GM21390 (cell line): ENCODE measurements at regions not wholly inside any gene's neighbourhood (a gene's known extent, or its start where the extent isn't known, plus 50 kb on each side); places are given as distances from the start of the nearest gene placed in this dataset.
"Not testable (repeated sequence)": the region's sequence is repeated elsewhere in the genome, so short reads cannot be mapped to it uniquely, and the experiment has no call there.

Source experiments
- ATAC-seq: cut with Tn5 transposase; IDR thresholded peaks from one replicate; pipeline ENCODE4 v1.9.1; 2021; ENCODE audit not compliant: unreplicated experiment

DNA sequence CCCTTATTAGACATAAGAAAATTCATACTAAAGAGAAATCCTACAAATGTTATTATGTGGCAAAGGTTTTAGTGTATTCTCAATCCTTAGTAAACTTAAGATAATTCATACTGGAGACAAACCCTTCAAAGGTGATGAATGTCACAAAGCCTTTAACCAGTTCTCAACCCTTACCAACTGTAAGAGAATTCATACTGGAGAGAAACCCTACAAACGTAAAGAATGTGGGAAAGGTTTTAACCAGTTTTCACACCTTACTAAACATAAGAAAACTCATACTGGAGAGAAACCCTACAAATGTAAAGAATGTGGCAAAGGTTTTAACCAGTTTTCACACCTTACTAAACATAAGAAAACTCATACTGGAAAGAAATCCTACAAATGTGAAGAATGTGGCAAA lies 93.2 kb downstream of the ZNF680 start:
- no peak for ATAC-seq

DNA sequence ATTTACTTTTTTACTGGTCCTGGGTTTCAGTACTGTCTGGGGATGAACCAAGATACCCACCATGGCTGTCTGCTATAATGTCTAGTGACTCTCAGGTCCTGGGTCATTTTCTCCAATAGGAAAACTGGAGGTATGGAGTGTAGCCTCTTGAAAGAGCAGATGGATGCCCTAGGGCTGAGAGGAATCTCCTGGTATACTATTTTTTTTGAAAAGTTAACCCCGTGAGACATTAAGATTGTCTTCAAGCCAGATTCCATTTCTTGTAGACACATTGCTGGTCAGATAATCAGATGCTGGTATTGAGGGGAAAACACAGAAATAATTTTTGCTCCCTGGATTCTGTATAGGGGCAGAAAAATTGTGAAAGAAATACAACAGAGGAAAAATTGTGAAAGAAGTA lies 97.3 kb downstream of the ZNF680 start:
- no peak for ATAC-seq

DNA sequence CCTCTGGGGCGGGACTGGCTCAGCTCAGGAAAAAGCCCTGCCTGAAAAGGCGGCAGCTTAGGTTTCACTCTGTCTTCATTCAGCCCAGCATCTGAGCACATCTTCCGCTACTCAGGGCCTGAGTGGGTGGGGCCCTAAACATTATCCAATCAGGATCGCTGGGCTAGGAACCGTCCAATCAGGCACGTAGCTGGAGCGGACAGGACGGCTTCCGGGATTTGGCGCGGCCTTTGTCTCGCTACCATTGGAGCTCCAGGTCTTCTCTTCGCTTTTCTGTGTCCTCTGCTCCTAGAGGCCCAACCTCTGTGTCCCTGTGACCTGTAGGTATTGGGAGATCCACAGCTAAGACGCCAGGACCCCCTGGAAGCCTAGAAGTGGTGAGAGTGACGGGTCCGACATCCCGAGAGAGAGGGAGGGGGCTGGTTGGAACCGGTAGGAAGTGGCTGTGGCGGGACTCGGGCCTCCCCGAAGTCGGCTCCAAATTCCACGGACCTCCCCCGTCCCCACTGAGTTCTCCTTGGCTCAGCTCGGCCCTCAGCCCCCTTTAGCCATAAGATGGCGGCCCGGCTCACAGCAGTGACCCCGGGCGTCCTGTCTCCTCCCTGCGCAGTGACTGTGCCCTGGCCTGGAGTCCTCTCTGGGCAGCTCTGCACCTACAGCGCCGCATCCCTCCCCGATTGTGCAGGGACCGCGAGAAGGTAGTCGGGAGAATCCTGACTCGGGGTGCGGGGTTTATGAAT lies 99.1 kb downstream of the ZNF680 start:
- peak; percentile 69 for ATAC-seq

DNA sequence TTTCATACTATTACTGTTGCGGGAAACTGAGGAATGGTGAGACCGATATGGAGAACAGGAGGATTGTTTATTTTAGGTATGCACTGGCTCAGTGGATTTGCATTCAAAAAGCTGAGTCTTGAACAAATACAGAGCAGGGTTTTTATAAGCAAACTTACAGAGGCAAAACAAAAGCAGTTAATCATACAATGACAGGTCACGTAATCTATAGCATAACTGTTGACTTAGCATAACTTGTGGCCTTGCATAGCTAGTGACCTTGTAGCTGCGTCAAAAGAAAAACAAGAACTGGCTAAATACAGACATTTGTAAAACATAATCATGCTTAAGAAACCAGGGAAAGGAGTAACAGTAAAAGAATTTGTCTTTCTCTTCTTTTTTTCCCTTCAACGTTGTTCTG lies 103.0 kb downstream of the ZNF680 start:
- not testable (repeated sequence) for ATAC-seq

DNA sequence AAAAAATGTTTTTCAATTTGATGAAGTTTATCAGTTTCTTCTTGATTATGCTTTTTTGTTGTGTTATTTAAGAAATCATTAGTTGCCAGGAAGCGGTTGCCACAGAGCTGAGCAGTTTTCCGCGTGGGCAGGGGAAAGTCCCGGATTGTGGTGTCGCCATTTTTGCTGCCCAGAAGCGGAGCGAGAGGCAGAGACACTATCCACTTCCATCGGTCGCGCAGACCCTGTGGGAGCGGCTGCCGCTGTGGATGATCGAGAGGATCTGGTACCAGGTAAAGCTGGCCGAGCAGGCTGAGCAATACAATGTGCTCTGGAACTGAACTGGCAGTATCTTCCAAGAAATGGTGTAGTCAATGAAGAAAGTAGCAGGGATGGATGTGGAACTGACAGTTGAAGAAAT lies 119.8 kb downstream of the ZNF736 start:
- ATAC-seq, result no peak

DNA sequence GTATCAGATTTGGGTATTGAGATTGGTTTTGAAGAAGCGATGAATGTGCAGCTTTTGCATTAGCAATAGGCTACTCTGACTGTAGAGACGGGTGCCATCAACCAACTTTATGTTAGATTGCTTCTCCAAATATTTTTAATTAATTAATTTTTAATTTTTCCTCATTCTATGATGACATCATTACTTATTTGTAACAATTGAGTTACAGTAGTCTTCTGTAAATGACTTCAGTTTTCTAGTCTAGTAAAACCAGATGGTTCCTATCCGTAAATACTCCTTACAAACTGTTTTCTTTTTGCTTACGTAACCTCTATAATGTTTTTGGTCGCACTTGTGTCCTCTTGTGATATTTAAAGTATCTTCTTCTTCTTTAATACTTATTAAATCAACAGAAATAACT lies 118.1 kb downstream of the ZNF736 start:
- no peak for ATAC-seq

DNA sequence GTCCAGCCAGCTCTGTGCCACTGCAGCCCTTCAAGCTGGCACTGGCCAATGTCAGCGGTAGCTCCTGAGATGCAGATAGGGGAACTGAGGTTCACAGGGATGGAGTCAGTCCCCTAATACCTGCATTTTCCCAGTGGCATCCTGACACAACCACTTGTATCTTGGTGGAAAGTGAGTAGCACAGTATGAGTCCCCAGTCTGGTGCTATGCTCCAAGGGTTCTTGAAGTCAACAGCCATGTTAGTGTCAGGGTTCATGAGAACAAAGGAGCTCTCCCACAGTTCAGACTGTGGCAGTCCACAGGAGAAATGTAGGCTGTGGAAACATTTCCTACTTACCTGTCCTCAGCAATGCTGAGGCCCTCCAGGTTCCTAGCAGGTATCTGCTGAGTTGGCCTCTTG lies 115.5 kb downstream of the ZNF736 start:
- no peak for ATAC-seq

DNA sequence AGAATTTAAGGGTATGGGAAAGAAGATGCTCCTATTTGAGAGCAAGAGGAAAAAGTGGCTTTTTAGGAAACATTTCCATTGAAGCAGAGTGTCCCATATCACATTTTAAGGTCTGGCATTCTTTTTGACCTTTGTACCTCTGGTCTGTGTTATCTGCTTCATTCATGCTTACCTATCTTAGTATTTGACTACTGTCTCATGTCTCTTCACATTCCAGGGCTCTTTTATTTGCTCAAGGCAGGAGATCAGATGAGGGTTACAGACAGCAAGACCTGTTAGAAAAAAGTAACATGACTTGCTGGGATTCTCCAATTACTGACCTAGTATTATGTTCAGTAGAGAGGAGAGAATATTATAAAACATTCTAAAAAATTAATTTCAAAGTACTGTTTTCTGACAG lies 111.7 kb downstream of the ZNF736 start:
- not testable (repeated sequence) for ATAC-seq

DNA sequence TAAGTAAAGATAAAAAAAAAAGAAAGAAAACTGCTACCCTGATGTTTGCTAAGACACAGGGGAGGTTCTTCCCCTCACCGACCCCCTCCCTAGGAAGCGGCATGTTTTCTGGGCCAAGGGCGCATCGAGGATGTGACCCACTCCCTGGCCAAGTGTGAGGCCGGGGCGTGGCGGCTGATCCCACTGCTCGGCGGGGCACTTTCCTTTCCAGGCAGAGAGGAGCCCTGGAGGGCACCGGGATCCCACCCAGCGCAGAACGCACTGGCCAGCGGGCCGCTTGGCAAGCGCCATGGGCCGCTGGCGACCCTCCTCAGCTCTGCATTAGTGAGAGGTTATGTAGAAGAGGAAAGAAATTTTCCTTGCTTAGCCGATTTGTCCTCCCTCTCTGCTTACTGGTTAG lies 93.4 kb downstream of the ZNF736 start:
- ATAC-seq, result no peak
